Stimulated activated CD8-positive, alpha-beta memory T cell treated with anti-CD3 and anti-CD28 coated beads, Interleukin-4, amount 100 ng/mL, for 48 hours (primary cell): ENCODE measurements at regions not wholly inside any gene's neighbourhood (a gene's known extent, or its start where the extent isn't known, plus 50 kb on each side); places are given as distances from the start of the nearest gene placed in this dataset.

Source experiments
- DNase-seq: peaks from one replicate; pipeline ENCODE4 v3.0.0-alpha.2; 2020

- DNase-seq, result no peak
Measured at GRCh38 chr9:95755421-95755730, 120.1 kb upstream of the ERCC6L2 start.

- no peak for DNase-seq
Measured at GRCh38 chr9:95754533-95755420, 120.7 kb upstream of the ERCC6L2 start.

DNA sequence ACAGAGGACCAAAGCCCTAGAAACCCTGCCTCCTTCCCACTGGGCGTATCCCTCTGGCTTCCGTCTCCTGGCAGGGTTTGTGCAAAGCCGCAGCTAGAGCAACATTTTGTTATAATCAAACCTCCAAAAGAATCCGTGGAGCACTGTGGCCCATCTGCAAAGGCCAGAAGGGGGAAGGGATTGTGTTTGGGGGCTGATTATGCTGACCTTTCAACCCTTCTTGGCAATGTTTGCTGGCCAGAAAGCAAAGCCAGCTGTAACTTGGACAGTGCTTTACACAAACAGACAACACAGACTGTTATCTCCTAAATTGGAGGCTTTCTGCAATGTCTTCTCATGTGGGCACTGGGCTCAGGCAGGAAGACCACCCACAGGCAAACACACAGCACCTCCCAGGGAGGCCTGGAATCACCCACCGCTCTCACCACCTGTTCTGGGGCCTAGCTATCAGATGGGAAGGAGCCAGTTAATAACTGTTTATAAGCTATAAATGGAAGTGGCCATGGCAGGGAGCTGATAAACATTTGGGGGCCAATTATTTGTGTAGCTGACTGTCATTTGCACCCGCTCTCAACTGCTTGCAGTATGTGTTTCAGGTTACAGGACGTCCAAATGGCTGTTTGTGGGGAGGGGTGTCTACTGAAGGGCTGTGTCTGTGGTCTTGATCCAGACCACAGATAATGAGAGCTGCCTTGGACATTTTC lies 121.6 kb upstream of the ERCC6L2 start:
- no peak for DNase-seq

DNA sequence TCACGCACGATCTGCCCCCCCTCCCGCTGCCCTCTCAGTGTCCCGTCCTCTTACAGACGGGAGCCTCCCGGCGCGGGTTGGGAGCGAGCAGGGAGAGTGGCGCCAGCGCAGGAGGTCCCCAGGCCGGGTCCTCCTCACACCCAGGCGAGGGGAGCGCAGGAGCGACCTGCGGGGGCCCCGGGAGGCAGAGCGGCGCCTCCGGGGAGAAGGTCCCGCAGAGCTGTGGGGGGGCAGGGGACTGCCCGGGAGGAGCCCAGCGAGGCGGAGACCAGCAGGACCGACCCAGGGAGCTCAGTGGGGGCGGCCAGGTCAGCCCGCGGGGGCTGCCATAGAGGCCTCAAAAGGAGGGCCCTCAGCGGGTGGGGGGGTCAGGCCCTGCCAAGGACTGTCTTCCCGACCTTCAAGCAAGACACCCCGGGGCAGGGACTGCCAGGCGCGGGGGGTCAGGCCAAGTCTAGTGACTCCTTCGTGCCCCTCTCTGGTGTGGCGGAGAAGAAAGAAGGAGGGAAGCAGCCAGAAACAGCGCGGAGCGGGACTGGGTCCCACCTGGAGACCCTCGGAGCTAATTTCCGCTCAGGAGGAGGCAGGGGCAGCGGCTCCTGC lies 123.3 kb upstream of the ERCC6L2 start:
- no peak for DNase-seq

- DNase-seq, result no peak
Measured at GRCh38 chr9:95751520-95751790, 124.0 kb upstream of the ERCC6L2 start.

DNA sequence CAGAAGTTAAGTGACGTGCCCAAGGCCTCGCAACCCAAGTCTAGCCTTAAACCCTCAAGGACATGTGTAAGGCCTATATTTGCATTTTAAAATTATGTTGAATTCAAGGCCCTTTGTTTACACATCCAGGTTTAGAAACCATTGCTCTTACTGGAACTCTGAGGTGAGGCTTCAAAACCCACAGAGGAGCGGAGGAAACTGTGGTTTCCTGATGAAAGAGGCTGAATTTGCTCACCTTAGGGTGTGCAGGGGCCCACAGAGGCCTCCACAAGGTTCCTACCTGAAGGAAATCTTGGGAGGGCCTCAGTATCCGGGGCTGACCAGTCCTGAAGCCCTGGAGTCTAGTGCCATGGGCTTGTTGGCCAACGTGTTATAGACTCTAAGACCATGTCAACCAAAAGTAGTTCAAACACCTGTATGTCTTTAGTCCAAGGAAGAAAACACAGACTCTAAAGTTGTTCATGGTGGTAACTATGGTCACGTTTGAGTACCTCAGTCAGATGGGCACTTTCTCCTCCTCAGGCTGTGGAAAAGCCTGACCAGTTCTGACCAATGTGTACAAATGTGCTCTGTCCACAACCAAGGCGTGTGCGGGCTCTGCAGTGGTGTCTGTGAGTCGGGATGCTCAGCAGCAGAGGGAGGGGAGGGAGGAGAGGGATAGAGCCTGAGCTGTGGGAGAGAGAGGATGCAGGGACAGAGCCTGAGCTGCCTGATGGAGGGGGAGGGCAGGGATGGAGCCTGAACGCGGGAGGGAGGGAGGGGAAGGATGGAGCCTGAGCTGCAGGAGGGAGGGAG lies 124.6 kb upstream of the ERCC6L2 start:
- peak; percentile 40 for DNase-seq

DNA sequence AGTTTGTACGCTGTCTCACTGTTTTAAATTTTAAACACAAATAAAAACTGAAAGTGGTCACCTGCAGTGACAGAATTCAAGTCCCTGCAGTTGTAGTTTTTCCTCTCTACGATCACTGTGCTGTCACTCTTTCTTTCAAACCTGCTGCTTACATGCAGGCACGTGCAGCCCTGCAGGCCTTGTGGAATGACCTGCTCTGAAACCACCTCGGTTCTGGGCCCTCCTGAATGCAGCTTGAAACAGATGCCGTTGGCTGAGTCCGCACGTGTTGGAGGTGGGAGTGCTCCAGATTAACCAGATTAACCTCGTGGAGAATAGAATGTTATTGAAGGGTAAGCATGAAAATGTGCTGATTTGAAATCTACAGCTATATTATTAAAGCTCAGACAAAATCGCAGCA lies 126.0 kb upstream of the ERCC6L2 start:
- DNase-seq, result no peak

DNA sequence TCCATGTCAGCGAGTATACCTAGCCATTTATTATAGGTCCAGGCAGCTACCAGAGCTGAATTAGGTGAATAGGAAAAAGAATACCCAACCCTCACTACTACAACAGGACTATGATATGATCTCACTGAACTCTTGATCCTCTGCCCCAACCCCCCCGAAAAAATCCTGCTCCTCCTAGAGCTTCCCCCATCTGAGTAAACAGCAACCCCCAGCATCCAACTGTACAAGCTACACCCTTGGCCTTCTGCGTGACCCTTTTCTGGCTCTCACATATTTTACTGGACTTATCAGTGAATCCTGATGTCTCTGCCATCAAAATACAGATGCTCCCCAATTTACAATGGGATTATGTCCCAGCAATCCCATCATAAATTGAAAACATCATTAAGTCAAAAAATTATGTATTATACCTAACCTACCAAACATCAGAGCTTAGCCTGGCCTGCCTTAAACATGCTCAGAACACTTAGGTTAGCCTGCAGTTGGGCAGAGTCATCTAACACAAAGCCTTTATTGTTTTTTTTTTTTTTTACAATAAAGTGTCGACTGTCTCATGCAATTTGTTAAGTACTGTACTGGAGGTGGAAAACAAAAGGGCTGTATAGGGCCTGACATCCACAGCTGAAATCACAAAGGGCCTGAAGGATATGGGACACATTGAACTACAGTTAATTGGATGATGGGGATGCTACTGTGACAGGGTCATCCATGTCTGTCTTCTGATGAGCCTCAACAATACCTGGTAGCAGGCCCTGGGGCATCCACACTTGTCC lies 128.9 kb upstream of the ERCC6L2 start:
- DNase-seq, result no peak

DNA sequence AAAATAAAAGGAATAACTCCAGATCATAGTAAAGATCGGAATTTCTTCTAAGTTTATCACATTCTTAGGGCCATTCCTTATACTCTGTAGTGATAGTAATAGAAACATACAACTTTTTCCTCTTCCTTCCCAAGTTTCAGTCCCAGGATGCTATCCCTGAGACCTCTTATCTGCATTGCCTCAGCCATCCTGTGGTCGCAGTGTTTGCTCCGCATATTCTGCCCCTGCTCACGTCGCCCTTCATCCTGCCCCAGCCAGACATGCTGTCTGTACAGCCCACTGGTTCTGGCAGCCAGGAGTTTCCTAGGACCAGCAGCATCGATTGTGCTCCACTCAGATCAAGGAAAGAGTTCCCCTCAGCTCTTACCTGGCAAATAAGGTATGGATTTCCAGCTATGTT lies 132.7 kb upstream of the ERCC6L2 start:
- DNase-seq, result no peak

- DNase-seq, result no peak
Measured at GRCh38 chr9:95741631-95742030, 133.9 kb upstream of the ERCC6L2 start.

- DNase-seq, result no peak
Measured at GRCh38 chr9:95740217-95741004, 135.1 kb upstream of the ERCC6L2 start.

DNA sequence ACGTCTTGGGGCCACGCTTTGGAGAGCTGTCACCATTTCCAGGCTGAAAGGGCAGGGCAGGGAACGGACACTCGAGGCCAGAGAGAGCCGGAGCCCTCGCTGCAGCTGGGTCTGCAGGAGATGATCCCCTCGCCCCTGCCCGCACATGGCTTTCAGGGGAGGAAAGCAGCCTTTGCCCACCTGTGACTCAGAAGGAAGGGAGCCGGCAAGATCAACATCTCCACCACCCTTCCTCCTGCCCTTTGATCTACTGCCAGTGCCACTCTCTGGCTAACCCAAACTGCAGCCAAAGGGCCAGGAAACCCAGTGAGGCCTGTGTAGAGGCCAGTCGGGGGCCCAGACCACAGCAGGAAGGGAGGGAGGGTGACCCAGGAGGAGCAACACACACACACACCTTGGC lies 137.1 kb upstream of the ERCC6L2 start:
- DNase-seq, result no peak

- DNase-seq, result no peak
Measured at GRCh38 chr9:95736891-95737522, 138.5 kb upstream of the ERCC6L2 start.

DNA sequence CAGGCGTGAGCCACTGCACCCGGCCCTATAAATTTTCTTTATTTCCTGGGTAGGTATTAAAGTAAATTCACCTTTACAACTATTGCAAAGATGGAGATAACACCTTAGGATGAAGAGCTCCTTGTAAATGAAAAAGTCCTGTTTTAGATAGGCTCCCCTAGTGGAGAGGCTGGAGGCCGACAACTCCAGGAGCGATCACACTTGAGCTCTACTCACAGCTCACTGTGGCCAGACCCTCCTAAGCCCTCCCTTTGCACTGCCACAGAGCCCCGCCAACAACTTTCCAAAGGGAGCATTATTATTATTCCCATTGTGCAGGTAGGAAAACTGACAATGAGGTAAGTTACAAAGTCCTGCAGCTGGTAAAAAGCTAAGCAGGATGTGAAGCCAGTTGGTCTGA lies 139.1 kb upstream of the ERCC6L2 start:
- no peak for DNase-seq

DNA sequence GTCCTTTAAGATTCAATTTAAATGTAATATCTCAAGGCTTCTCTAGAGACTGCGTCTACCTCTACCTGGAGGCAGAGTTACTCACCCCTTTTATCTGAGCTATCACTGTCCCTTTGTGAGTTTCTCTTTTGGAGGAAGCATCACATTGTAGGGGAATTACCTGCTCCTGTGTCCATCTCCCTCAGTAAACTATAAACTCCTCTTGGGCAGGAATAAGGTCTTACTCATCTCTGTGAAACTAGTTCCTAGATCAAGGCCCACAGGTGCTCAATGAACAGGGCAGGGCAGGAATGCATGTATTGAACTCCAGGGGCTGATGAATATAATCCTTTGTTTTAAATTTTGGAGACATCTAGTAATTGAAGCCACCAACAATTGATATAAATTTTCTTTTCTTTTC lies 139.8 kb upstream of the ERCC6L2 start:
- DNase-seq, result no peak

DNA sequence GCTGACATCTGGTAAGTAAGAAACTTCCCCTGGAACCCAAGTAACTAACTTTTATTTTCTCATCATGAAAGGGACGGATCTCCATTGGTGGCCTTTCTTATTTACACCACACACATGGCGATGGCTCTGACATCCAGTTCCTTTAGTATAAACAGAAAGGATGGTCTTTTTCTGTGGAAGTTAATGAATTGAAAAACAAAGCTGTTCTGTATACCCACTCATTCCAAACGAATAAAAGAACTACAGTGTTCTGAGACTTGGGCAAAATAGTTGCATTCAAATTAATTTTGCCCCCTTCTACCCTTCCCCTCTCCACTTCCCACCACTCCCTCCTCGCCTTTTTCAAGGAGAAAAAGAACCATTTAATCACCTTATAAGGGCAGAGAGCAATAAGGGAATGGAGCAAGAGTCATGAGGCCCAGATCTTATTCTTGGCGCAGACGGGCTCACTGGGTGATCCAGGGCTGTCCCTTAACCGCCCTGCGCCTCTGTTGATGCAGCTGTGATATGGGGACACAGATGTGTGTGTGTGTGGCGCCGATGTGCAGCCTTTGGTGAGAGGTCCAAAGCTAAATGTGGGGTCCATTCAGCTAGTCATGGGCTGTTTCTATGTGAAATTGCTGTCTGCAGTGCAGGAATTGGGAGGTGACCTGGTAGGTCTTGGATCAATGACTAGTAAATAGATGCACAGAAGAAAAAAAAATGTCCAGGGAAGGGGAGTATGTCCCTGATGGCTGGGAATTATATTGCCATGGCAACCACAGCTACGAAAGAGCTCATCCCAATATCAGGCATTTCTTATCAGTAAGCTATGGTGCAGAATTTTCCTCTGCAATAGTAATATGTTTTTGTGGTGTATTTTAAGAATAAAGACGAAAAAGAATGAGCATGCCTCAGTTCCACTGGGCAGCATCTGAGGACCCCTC lies 141.5 kb upstream of the ERCC6L2 start:
- no peak for DNase-seq

- DNase-seq, result no peak
Measured at GRCh38 chr9:95732802-95733688, 142.4 kb upstream of the ERCC6L2 start.

DNA sequence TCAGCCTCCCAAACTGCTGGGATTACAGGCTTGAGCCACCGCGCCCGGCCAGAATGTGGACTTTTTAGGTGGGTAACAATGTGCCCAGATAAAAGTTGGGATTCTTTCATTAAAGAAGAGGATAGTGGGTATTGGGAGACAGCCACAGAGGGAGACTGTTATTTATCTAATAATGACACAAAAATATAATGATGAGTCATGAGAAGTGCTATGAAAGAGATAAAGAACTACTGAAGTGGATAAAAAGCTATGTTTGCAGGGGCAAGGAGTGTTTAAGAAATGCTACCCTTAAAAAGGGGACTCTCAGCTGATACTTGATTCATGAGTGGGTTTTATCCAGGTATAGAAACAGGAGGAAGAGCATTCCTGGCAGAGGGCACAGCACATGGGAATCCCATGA lies 143.6 kb upstream of the ERCC6L2 start:
- no peak for DNase-seq

- DNase-seq, result no peak
Measured at GRCh38 chr9:95729669-95730368, 145.7 kb upstream of the ERCC6L2 start.
